Mammary epithelial cell (primary cell): ENCODE measurements at regions not wholly inside any gene's neighbourhood (a gene's known extent, or its start where the extent isn't known, plus 50 kb on each side); places are given as distances from the start of the nearest gene placed in this dataset.

Source experiments
- CTCF ChIP-seq, 2 donors: IDR thresholded peaks in 1 of 2; conservative IDR thresholded peaks in 1 of 2; 2 replicates each; pipeline ENCODE4 v1.5.1; 2011 to 2012; ENCODE audit warnings: inconsistent platforms in 2 of 2, low read length in 2 of 2, mild to moderate bottlenecking in 2 of 2, control low read depth in 1 of 2, low read depth in 1 of 2; ENCODE audit not compliant: insufficient read depth in 1 of 2; ENCODE audit errors: extremely low read depth in 1 of 2
- EZH2 ChIP-seq: IDR thresholded peaks from 2 replicates; pipeline ENCODE4 v1.6.1; 2012; ENCODE audit warnings: low read length, inconsistent platforms, borderline replicate concordance

- TF ChIP-seq CTCF (conservative IDR thresholded peaks at IDR 0.05 in 1 of 2, IDR thresholded peaks at IDR 0.05 in 1 of 2; ENCODE audit: extremely low read depth in 1 of 2, insufficient read depth in 1 of 2, low read depth in 1 of 2, low read length in 2 of 2) (no peak), EZH2 (no peak)
These were observed 2252.5 kb downstream of the TP53TG3F start for GRCh38 chr16:35711958-35712357.
